MM.1S (cell line): ENCODE measurements at regions not wholly inside any gene's neighbourhood (a gene's known extent, or its start where the extent isn't known, plus 50 kb on each side); places are given as distances from the start of the nearest gene placed in this dataset.

Experiments
- CTCF ChIP-seq: fragments of 300-600 bp; sonication (generic); IDR thresholded peaks from 2 replicates; pipeline ENCODE4 v1.5.1; 2016; ENCODE audit warnings: antibody characterized with exemption, low read length, mixed read lengths
- EZH2 ChIP-seq: fragments of 300-600 bp; sonication (generic); optimal IDR thresholded peaks from 2 replicates; pipeline ENCODE3; 2017; ENCODE audit warnings: low read depth, mild to moderate bottlenecking, antibody characterized with exemption, low read length, mixed read lengths
- EZH2phosphoT487 ChIP-seq: fragments of 300-600 bp; sonication (generic); IDR thresholded peaks from 2 replicates; pipeline ENCODE4 v1.6.1; 2018; ENCODE audit warnings: antibody characterized with exemption, low read length

GRCh38 chr14:71536015-71536740 lies 396.1 kb upstream of the RGS6 start:
- TF ChIP-seq CTCF (no peak), EZH2phosphoT487 (no peak), EZH2 (no peak)
